OCI-LY7 (cell line): ENCODE measurements at regions not wholly inside any gene's neighbourhood (a gene's known extent, or its start where the extent isn't known, plus 50 kb on each side); places are given as distances from the start of the nearest gene placed in this dataset.
A peak's percentile ranks its signal among the peaks of the same experiment; 100 is the strongest.

Experiments used
- BruUV-seq: library from RNA; stranded (reverse); fragments of 400-500 nt; replicated peaks from 2 replicates; lab custom pipeline; 2021; lab: Mats Ljungman, UMichigan
- CTCF ChIA-PET: fragments of 300-600 bp; sonication (Branson Sonifier 250); formaldehyde crosslinking; loops from one replicate; lab custom pipeline; 2022; ENCODE audit warnings: antibody characterized with exemption; ENCODE audit not compliant: unreplicated experiment; lab: Charles Lee
- POLR2A ChIA-PET: fragments of 300-600 bp; sonication (Branson Sonifier 250); formaldehyde crosslinking; loops from one replicate; lab custom pipeline; 2022; ENCODE audit warnings: antibody characterized with exemption; lab: Charles Lee
- DNase-seq: peaks from one replicate; pipeline ENCODE4 v3.0.0-alpha.2; 2015; ENCODE audit warnings: low spot score
- H2AFZ ChIP-seq: fragments of 200-600 bp; sonication (generic), shearing (Covaris generic); 2 replicates; pipeline ENCODE4 v1.6.1; 2014; ENCODE audit warnings: mild to moderate bottlenecking, antibody characterized with exemption, low read length, moderate library complexity
- H3K27ac ChIP-seq: fragments of 200-600 bp; sonication (generic); 2 replicates; pipeline ENCODE4 v1.5.1; 2014; ENCODE audit warnings: mixed run types, low read depth, mild to moderate bottlenecking, moderate library complexity, low read length, inconsistent platforms; ENCODE audit not compliant: poor library complexity, severe bottlenecking
- H3K36me3 ChIP-seq: fragments of 200-600 bp; sonication (generic); 2 replicates; pipeline ENCODE4 v1.6.1; 2014; ENCODE audit warnings: mild to moderate bottlenecking, antibody characterized with exemption, low read length, moderate library complexity, mixed read lengths; ENCODE audit not compliant: insufficient read depth
- H3K4me1 ChIP-seq: fragments of 200-600 bp; sonication (generic); 2 replicates; pipeline ENCODE4 v1.5.1; 2014; ENCODE audit warnings: mild to moderate bottlenecking, low read length; ENCODE audit not compliant: insufficient read depth, poor library complexity, severe bottlenecking
- H3K4me2 ChIP-seq: fragments of 200-600 bp; sonication (generic); 2 replicates; pipeline ENCODE4 v1.6.1; 2014; ENCODE audit warnings: mild to moderate bottlenecking, low read length
- H3K4me3 ChIP-seq: fragments of 200-600 bp; sonication (generic); 2 replicates; pipeline ENCODE4 v1.5.1; 2014; ENCODE audit warnings: mild to moderate bottlenecking, low read depth, low read length; ENCODE audit not compliant: poor library complexity, severe bottlenecking
- H3K79me2 ChIP-seq: fragments of 200-600 bp; sonication (generic); 2 replicates; pipeline ENCODE4 v1.6.1; 2016; ENCODE audit warnings: low read depth, mild to moderate bottlenecking, low read length, moderate library complexity, mixed read lengths; ENCODE audit not compliant: insufficient read depth
- H3K9me2 ChIP-seq: fragments of 200-600 bp; sonication (generic); 2 replicates; pipeline ENCODE4 v1.6.1; 2016; ENCODE audit warnings: mild to moderate bottlenecking, low read length, mixed read lengths; ENCODE audit not compliant: insufficient read depth
- H3K9me3 ChIP-seq: fragments of 200-600 bp; sonication (generic); 2 replicates; pipeline ENCODE4 v1.6.1; 2014; ENCODE audit warnings: mild to moderate bottlenecking, mixed run types, low read length, mixed read lengths
- H4K20me1 ChIP-seq: fragments of 200-600 bp; sonication (generic); 2 replicates; pipeline ENCODE4 v1.6.1; 2014; ENCODE audit warnings: mild to moderate bottlenecking, antibody characterized with exemption, low read length, moderate library complexity, mixed read lengths; ENCODE audit not compliant: insufficient read depth
- CTCF ChIP-seq: fragments of 200-600 bp; sonication (generic); conservative IDR thresholded peaks from 2 replicates; pipeline ENCODE4 v1.5.1; 2014; ENCODE audit warnings: mild to moderate bottlenecking, antibody characterized with exemption, low read length, moderate library complexity, mixed read lengths
- EZH2phosphoT487 ChIP-seq: fragments of 200-600 bp; sonication (generic); IDR thresholded peaks from 2 replicates; pipeline ENCODE4 v1.6.1; 2018; ENCODE audit warnings: low read depth, borderline replicate concordance, mild to moderate bottlenecking, mixed run types, antibody characterized with exemption, low read length, moderate library complexity, mixed read lengths
- intact Hi-C: fragments of 100-400 bp; cut with micrococcal nuclease; formaldehyde crosslinking; loops from one replicate; pipeline ENCODE4 v1.10.0; 2022; ENCODE audit not compliant: unreplicated experiment

GRCh38 chr17:34141590-34141989, 113.5 kb upstream of the CCL2 start:
- H3K27ac ChIP-seq = no peak overlapping the region
- H3K4me1 ChIP-seq = no peaks in the 10 kb centered on the region
- no peak overlapping the region for H3K4me2 ChIP-seq
- no peak overlapping the region for H2AFZ ChIP-seq
- no peaks in the 10 kb centered on the region for H3K79me2 ChIP-seq
- no peak overlapping the region for H3K4me3 ChIP-seq
- no peak for DNase-seq
- no peaks in the 10 kb centered on the region for H3K9me3 ChIP-seq
- intact Hi-C loops = no loop called here
- no peaks in the 10 kb centered on the region for H3K9me2 ChIP-seq
- TF ChIP-seq EZH2phosphoT487 = no peak
- TF ChIP-seq CTCF = no peak
- ChIA-PET CTCF (no interaction called here), POLR2A (interaction anchor here (0.9 to 1.0 kb wide), 2 partner anchors 10 to 13 kb away, joined by 3 read pairs; no protein-coding TSS in a partner anchor)
- no TSS peak for BruUV-seq
- H4K20me1 ChIP-seq = no peaks in the 10 kb centered on the region
- H3K36me3 ChIP-seq = no peaks in the 10 kb centered on the region

GRCh38 chr17:34143430-34143829, 111.7 kb upstream of the CCL2 start:
- CTCF ChIA-PET = no interaction called here
- H4K20me1 ChIP-seq = no peaks in the 10 kb centered on the region
- no peak overlapping the region for H2AFZ ChIP-seq
- H3K9me3 ChIP-seq = no peaks in the 10 kb centered on the region
- POLR2A ChIA-PET = no interaction called here
- no TSS peak for BruUV-seq
- no peak for TF ChIP-seq CTCF
- no peak for TF ChIP-seq EZH2phosphoT487
- no peaks in the 10 kb centered on the region for H3K9me2 ChIP-seq
- no peak overlapping the region for H3K27ac ChIP-seq
- H3K4me1 ChIP-seq = no peaks in the 10 kb centered on the region
- no peaks in the 10 kb centered on the region for H3K79me2 ChIP-seq
- intact Hi-C loops = no loop called here
- no peak for DNase-seq
- no peak overlapping the region for H3K4me3 ChIP-seq
- no peak overlapping the region for H3K4me2 ChIP-seq
- H3K36me3 ChIP-seq = no peaks in the 10 kb centered on the region

GRCh38 chr17:34146440-34147043, 108.5 kb upstream of the CCL2 start:
- no peaks in the 10 kb centered on the region for H3K4me1 ChIP-seq
- peak; percentile 86 for TF ChIP-seq CTCF
- TF ChIP-seq EZH2phosphoT487 = no peak

More at GRCh38 chr17:34146440-34147043, 108.5 kb upstream of the CCL2 start:
- H3K36me3 ChIP-seq = no peaks in the 10 kb centered on the region
- no peaks in the 10 kb centered on the region for H3K9me3 ChIP-seq
- peak; percentile 55 for DNase-seq
- no peak overlapping the region for H3K4me3 ChIP-seq
- intact Hi-C loops = loop anchor here (2.0 kb wide), 1 partner anchor 368 kb away; no protein-coding TSS in a partner anchor
- no peak overlapping the region for H2AFZ ChIP-seq
- no peak overlapping the region for H3K27ac ChIP-seq
- H3K79me2 ChIP-seq = no peaks in the 10 kb centered on the region
- no TSS peak for BruUV-seq
- no peak overlapping the region for H3K4me2 ChIP-seq
- no peaks in the 10 kb centered on the region for H4K20me1 ChIP-seq
- POLR2A ChIA-PET = no interaction called here
- no peaks in the 10 kb centered on the region for H3K9me2 ChIP-seq
- CTCF ChIA-PET = interaction anchor here (1.0 kb wide), 1 partner anchor 9 kb away, joined by 3 read pairs; no protein-coding TSS in a partner anchor
